NCI-H460 (cell line): ENCODE measurements at regions not wholly inside any gene's neighbourhood (a gene's known extent, or its start where the extent isn't known, plus 50 kb on each side); places are given as distances from the start of the nearest gene placed in this dataset.
"Not testable (repeated sequence)": the region's sequence is repeated elsewhere in the genome, so short reads cannot be mapped to it uniquely, and the experiment has no call there.

Experiments used
- DNase-seq: peaks from one replicate; pipeline ENCODE4 v3.0.0-alpha.2; 2016; ENCODE audit warnings: low read depth; ENCODE audit errors: extremely low read depth

GRCh38 chr22:49678137-49678841 lies 149.4 kb downstream of the BRD1 start:
- DNase-seq: no peak

GRCh38 chr22:49677495-49677889 lies 150.2 kb downstream of the BRD1 start:
- no peak for DNase-seq

GRCh38 chr22:49676783-49677494 lies 150.7 kb downstream of the BRD1 start:
- no peak for DNase-seq

GRCh38 chr22:49676230-49676629 lies 151.4 kb downstream of the BRD1 start:
- no peak for DNase-seq

GRCh38 chr22:49674479-49675050 lies 153.1 kb downstream of the BRD1 start:
- DNase-seq: no peak

GRCh38 chr22:49673048-49673447 lies 154.6 kb downstream of the BRD1 start:
- DNase-seq: no peak

GRCh38 chr22:49672014-49672516 lies 155.6 kb downstream of the BRD1 start:
- DNase-seq: no peak

- no peak for DNase-seq
Measured at GRCh38 chr22:49671331-49672013, 156.2 kb downstream of the BRD1 start.

- DNase-seq: no peak
Measured at GRCh38 chr22:49670456-49671330, 157.0 kb downstream of the BRD1 start.

GRCh38 chr22:49669969-49670455 lies 157.7 kb downstream of the BRD1 start:
- DNase-seq: not testable (repeated sequence)

GRCh38 chr22:49669427-49669968 lies 158.2 kb downstream of the BRD1 start:
- DNase-seq: not testable (repeated sequence)

- DNase-seq: no peak
Measured at GRCh38 chr22:49668402-49668801, 159.3 kb downstream of the BRD1 start.

- DNase-seq: no peak
Measured at GRCh38 chr22:49667236-49667635, 160.4 kb downstream of the BRD1 start.

- no peak for DNase-seq
Measured at GRCh38 chr22:49666146-49666809, 161.4 kb downstream of the BRD1 start.

- DNase-seq: no peak
Measured at GRCh38 chr22:49664891-49665290, 162.8 kb downstream of the BRD1 start.

GRCh38 chr22:49664371-49664881 lies 163.2 kb downstream of the BRD1 start:
- DNase-seq: no peak

GRCh38 chr22:49663823-49664222 lies 163.8 kb downstream of the BRD1 start:
- no peak for DNase-seq

- no peak for DNase-seq
Measured at GRCh38 chr22:49663311-49663711, 164.4 kb downstream of the BRD1 start.

- no peak for DNase-seq
Measured at GRCh38 chr22:49662681-49663080, 165.0 kb downstream of the BRD1 start.
